Endodermal cell (in vitro differentiated cells): ENCODE measurements at regions not wholly inside any gene's neighbourhood (a gene's known extent, or its start where the extent isn't known, plus 50 kb on each side); places are given as distances from the start of the nearest gene placed in this dataset.

Experiments used
- DNase-seq: peaks from one replicate; pipeline ENCODE4 v3.0.0-alpha.2; 2017
- H3K27ac ChIP-seq: 2 replicates; pipeline ENCODE4 v1.5.1; 2013; ENCODE audit warnings: mild to moderate bottlenecking, low read depth, low read length, moderate library complexity
- H3K27me3 ChIP-seq: 2 replicates; pipeline ENCODE4 v1.6.1; 2013; ENCODE audit warnings: mild to moderate bottlenecking, low read length, moderate library complexity; ENCODE audit not compliant: insufficient read depth, control insufficient read depth, poor library complexity, severe bottlenecking
- H3K36me3 ChIP-seq: 2 replicates; pipeline ENCODE4 v1.7.0; 2013; ENCODE audit warnings: mild to moderate bottlenecking, low read length, moderate library complexity; ENCODE audit not compliant: control insufficient read depth, insufficient read depth
- H3K4me1 ChIP-seq: one replicate; pipeline ENCODE4 v1.7.0; 2013; ENCODE audit warnings: low read length; ENCODE audit not compliant: control insufficient read depth, insufficient read depth
- H3K4me3 ChIP-seq: 2 replicates; pipeline ENCODE4 v1.5.1; 2013; ENCODE audit warnings: mild to moderate bottlenecking, low read length, moderate library complexity
- H3K9ac ChIP-seq: 2 replicates; pipeline ENCODE4 v1.6.1; 2013; ENCODE audit warnings: mild to moderate bottlenecking, low read length, moderate library complexity; ENCODE audit not compliant: poor library complexity, severe bottlenecking; ENCODE audit errors: extremely low read depth
- H3K9me3 ChIP-seq: 2 replicates; pipeline ENCODE4 v1.6.1; 2013; ENCODE audit warnings: mild to moderate bottlenecking, low read length, moderate library complexity; ENCODE audit not compliant: control insufficient read depth
- H3K27ac Mint-ChIP-seq: 2 replicates; pipeline ENCODE4 v1.8.0; 2020; ENCODE audit warnings: mixed read lengths
- H3K27me3 Mint-ChIP-seq: 2 replicates; pipeline ENCODE4 v1.8.0; 2021; ENCODE audit warnings: mild to moderate bottlenecking, mixed read lengths; ENCODE audit not compliant: insufficient read depth
- H3K36me3 Mint-ChIP-seq: 2 replicates; pipeline ENCODE4 v1.8.0; 2020; ENCODE audit warnings: low read depth, mixed read lengths
- H3K4me1 Mint-ChIP-seq: 2 replicates; pipeline ENCODE4 v1.8.0; 2020; ENCODE audit warnings: mixed read lengths
- H3K4me3 Mint-ChIP-seq: 2 replicates; pipeline ENCODE4 v1.8.0; 2020; ENCODE audit warnings: mild to moderate bottlenecking, moderate library complexity, mixed read lengths
- H3K9me3 Mint-ChIP-seq: 2 replicates; pipeline ENCODE4 v1.8.0; 2020; ENCODE audit warnings: mild to moderate bottlenecking, mixed read lengths
- WGBS, 2 experiments: methylation state at CpG; one replicate each; pipeline versions ENCODE4 v1.1.5 to v1.1.7; 2013; ENCODE audit warnings: missing lambda C conversion rate in 2 of 2, mixed read lengths in 1 of 2; ENCODE audit not compliant: insufficient coverage in 1 of 2, insufficient read length in 1 of 2; 5-methylcytosine and 5-hydroxymethylcytosine counted together
- TF ChIP-seq, protein P1 (sequence below): fragments of 200-600 bp; sonication (generic); conservative IDR thresholded peaks from 2 replicates; pipeline ENCODE4 v1.5.0; 2021; ENCODE audit warnings: antibody characterized with exemption, mild to moderate bottlenecking

DNA sequence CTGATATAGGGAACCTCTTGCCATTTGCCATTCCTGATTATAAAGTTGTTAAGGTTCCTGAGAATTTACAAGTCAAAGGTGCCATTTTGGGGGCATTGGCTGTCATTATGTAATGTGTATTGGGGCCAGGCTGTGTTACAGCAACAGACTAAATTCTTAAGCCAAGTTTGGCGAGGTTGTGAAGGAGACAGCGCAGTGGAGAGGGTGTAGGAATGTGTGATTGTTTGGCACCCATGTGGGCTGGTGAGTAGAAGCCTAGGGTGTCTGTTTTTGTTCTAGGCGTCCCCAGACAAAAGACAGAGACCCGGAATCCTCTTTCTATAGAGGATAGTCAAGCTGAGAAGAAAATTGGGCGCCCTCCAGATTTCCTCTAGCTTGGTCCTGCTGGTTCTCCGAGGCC is 2535.3 kb downstream of the PCDH7 start:
- no peaks in the 10 kb centered on the region for H3K9me3 Mint-ChIP-seq
- TF ChIP-seq, protein P1, sequence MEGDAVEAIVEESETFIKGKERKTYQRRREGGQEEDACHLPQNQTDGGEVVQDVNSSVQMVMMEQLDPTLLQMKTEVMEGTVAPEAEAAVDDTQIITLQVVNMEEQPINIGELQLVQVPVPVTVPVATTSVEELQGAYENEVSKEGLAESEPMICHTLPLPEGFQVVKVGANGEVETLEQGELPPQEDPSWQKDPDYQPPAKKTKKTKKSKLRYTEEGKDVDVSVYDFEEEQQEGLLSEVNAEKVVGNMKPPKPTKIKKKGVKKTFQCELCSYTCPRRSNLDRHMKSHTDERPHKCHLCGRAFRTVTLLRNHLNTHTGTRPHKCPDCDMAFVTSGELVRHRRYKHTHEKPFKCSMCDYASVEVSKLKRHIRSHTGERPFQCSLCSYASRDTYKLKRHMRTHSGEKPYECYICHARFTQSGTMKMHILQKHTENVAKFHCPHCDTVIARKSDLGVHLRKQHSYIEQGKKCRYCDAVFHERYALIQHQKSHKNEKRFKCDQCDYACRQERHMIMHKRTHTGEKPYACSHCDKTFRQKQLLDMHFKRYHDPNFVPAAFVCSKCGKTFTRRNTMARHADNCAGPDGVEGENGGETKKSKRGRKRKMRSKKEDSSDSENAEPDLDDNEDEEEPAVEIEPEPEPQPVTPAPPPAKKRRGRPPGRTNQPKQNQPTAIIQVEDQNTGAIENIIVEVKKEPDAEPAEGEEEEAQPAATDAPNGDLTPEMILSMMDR: no peak
- 79 to 89% methylated on average over 2 to 6 of the region's 6 CpGs for WGBS, 2 experiments

GRCh38 chr4:33262824-33263223 is 2542.7 kb downstream of the PCDH7 start:
- Histone ChIP-seq H3K36me3 (no peaks in the 10 kb centered on the region), H3K4me3 (no peak overlapping the region), H3K9me3 (no peaks in the 10 kb centered on the region), H3K27me3 (no peaks in the 10 kb centered on the region), H3K9ac (no peak overlapping the region), H3K27ac (no peak overlapping the region), H3K4me1 (no peaks in the 10 kb centered on the region)
- Mint-ChIP-seq H3K27ac (no peak overlapping the region), H3K9me3 (no peaks in the 10 kb centered on the region), H3K27me3 (no peaks in the 10 kb centered on the region), H3K36me3 (no peaks in the 10 kb centered on the region), H3K4me1 (no peaks in the 10 kb centered on the region), H3K4me3 (no peak overlapping the region)
- TF ChIP-seq, protein P1: no peak
- 95% methylated on average over 2 of the region's 2 CpGs; no CpG with 5 or more reads in 1 of the 2 experiments for WGBS, 2 experiments
- no peak for DNase-seq

More for the DNA sequence above, 2535.3 kb downstream of the PCDH7 start:
- Histone ChIP-seq H3K9ac (no peak overlapping the region), H3K36me3 (no peaks in the 10 kb centered on the region), H3K4me3 (no peak overlapping the region), H3K27ac (no peak overlapping the region), H3K27me3 (no peaks in the 10 kb centered on the region), H3K4me1 (no peaks in the 10 kb centered on the region), H3K9me3 (no peaks in the 10 kb centered on the region)
- no peaks in the 10 kb centered on the region for H3K36me3 Mint-ChIP-seq
- no peak overlapping the region for H3K27ac Mint-ChIP-seq
- H3K4me3 Mint-ChIP-seq: peak overlapping the region; percentile 41
- peak; percentile 68 for DNase-seq
- H3K27me3 Mint-ChIP-seq: no peaks in the 10 kb centered on the region
- peaks cover 5% of the 10 kb centered on the region for H3K4me1 Mint-ChIP-seq

DNA sequence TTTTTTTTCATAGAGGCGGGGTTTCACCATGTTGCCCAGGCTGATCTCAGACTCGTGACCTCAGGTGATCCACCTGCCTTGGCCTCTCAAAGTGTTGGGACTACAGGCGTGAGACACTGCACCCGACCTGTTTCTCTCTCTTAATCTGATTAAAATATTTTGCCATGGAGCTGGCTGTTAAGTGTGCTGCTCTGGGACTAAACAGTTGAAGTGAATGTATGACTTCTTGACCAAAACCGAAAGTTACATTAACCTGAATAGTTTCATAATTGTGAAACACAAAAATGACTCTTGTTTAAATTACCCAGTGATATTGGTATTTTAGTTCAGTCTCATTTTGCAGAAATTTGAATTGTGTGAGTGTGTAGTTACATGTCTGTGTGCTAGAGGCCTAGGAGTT is 2548.6 kb downstream of the PCDH7 start:
- Histone ChIP-seq H3K4me1 (no peaks in the 10 kb centered on the region), H3K27me3 (no peaks in the 10 kb centered on the region), H3K36me3 (no peaks in the 10 kb centered on the region), H3K4me3 (no peak overlapping the region), H3K9ac (no peak overlapping the region), H3K27ac (no peak overlapping the region), H3K9me3 (no peaks in the 10 kb centered on the region)
- no peak for DNase-seq
- 88 to 91% methylated on average over 3 to 5 of the region's 5 CpGs for WGBS, 2 experiments
- Mint-ChIP-seq H3K27ac (no peak overlapping the region), H3K36me3 (no peaks in the 10 kb centered on the region), H3K9me3 (no peaks in the 10 kb centered on the region), H3K4me3 (no peak overlapping the region), H3K27me3 (no peaks in the 10 kb centered on the region), H3K4me1 (no peaks in the 10 kb centered on the region)
- TF ChIP-seq, protein P1: no peak
